Fibroblast of the aortic adventitia (primary cell): ENCODE measurements at regions not wholly inside any gene's neighbourhood (a gene's known extent, or its start where the extent isn't known, plus 50 kb on each side); places are given as distances from the start of the nearest gene placed in this dataset.

Experiments
- DNase-seq: peaks from one replicate; pipeline ENCODE4 v3.0.0-alpha.2; 2010; ENCODE audit warnings: low read depth
- H3K4me3 ChIP-seq: 2 replicates; pipeline ENCODE4 v1.5.1; 2011; ENCODE audit warnings: low read depth, mild to moderate bottlenecking, control low read depth, low read length, moderate library complexity
- CTCF ChIP-seq: IDR thresholded peaks from 2 replicates; pipeline ENCODE4 v1.5.1; 2011; ENCODE audit warnings: mild to moderate bottlenecking, low read length, control low read depth, inconsistent platforms; ENCODE audit not compliant: insufficient read depth

- no peak for TF ChIP-seq CTCF
- no peak for DNase-seq
These were observed 470.1 kb upstream of the ARRDC4 start for GRCh38 chr15:97490429-97490828.

GRCh38 chr15:97501291-97501690 lies 459.2 kb upstream of the ARRDC4 start:
- no peak overlapping the region for H3K4me3 ChIP-seq
- no peak for TF ChIP-seq CTCF
- DNase-seq, result no peak

More at GRCh38 chr15:97490429-97490828, 470.1 kb upstream of the ARRDC4 start:
- H3K4me3 ChIP-seq, result no peak overlapping the region

- peak; percentile 6 for DNase-seq
- H3K4me3 ChIP-seq, result no peak overlapping the region
These were observed 458.5 kb upstream of the ARRDC4 start for GRCh38 chr15:97502038-97502437.

GRCh38 chr15:97504031-97504792 lies 456.3 kb upstream of the ARRDC4 start:
- no peak overlapping the region for H3K4me3 ChIP-seq
- no peak for TF ChIP-seq CTCF
- DNase-seq, result peak; percentile 67

More at GRCh38 chr15:97502038-97502437, 458.5 kb upstream of the ARRDC4 start:
- no peak for TF ChIP-seq CTCF

GRCh38 chr15:97517737-97518136 lies 442.8 kb upstream of the ARRDC4 start:
- no peak for DNase-seq
- no peak for TF ChIP-seq CTCF
- H3K4me3 ChIP-seq, result no peak overlapping the region

GRCh38 chr15:97520689-97521088 lies 439.8 kb upstream of the ARRDC4 start:
- no peak for TF ChIP-seq CTCF
- DNase-seq, result no peak
- no peak overlapping the region for H3K4me3 ChIP-seq
